ENCODE measurements at regions not wholly inside any gene's neighbourhood (a gene's known extent, or its start where the extent isn't known, plus 50 kb on each side); places are given as distances from the start of the nearest gene placed in this dataset.

GRCh38 chr2:217219164-217219520, 359.3 kb upstream of the TNP1 start:
- Histone ChIP-seq H3K36me3 (no peaks in the 10 kb centered on the region), H3K9me3 (no peaks in the 10 kb centered on the region), H3K27me3 (no peaks in the 10 kb centered on the region), H3K4me3 (no peak overlapping the region), H3K4me1 (no peaks in the 10 kb centered on the region), H3K27ac (no peak overlapping the region)
- no peak for TF ChIP-seq POLR2A (IDR thresholded peaks at IDR 0.05)
- TF ChIP-seq CTCF (IDR thresholded peaks at IDR 0.05), result no peak
- intact Hi-C loops (cut with DNase I; ENCODE audit: low total_unique reads), result no loop called here
- no peak for DNase-seq

GRCh38 chr2:217218269-217219163, 358.7 kb upstream of the TNP1 start:
- TF ChIP-seq POLR2A (IDR thresholded peaks at IDR 0.05), result no peak
- TF ChIP-seq CTCF (IDR thresholded peaks at IDR 0.05), result no peak
- Histone ChIP-seq H3K4me3 (no peak overlapping the region), H3K9me3 (no peaks in the 10 kb centered on the region), H3K4me1 (no peaks in the 10 kb centered on the region), H3K27me3 (no peaks in the 10 kb centered on the region), H3K27ac (no peak overlapping the region), H3K36me3 (no peaks in the 10 kb centered on the region)
- no peak for DNase-seq
- intact Hi-C loops (cut with DNase I; ENCODE audit: low total_unique reads), result no loop called here

- intact Hi-C loops (cut with DNase I; ENCODE audit: low total_unique reads), result no loop called here
- Histone ChIP-seq H3K27me3 (no peaks in the 10 kb centered on the region), H3K4me3 (no peak overlapping the region), H3K36me3 (no peaks in the 10 kb centered on the region), H3K4me1 (no peaks in the 10 kb centered on the region), H3K9me3 (no peaks in the 10 kb centered on the region), H3K27ac (no peak overlapping the region)
- TF ChIP-seq CTCF (IDR thresholded peaks at IDR 0.05), result no peak
- TF ChIP-seq POLR2A (IDR thresholded peaks at IDR 0.05), result no peak
- no peak for DNase-seq
Observed at GRCh38 chr2:217216982-217217381, 357.1 kb upstream of the TNP1 start.

- DNase-seq, result no peak
- H3K36me3 ChIP-seq, result no peaks in the 10 kb centered on the region
- H3K4me1 ChIP-seq, result no peaks in the 10 kb centered on the region
- H3K9me3 ChIP-seq, result no peaks in the 10 kb centered on the region
- H3K4me3 ChIP-seq, result no peak overlapping the region
- intact Hi-C loops (cut with DNase I; ENCODE audit: low total_unique reads), result no loop called here
- H3K27ac ChIP-seq, result no peak overlapping the region
- no peaks in the 10 kb centered on the region for H3K27me3 ChIP-seq
- TF ChIP-seq POLR2A (IDR thresholded peaks at IDR 0.05) (no peak), CTCF (IDR thresholded peaks at IDR 0.05) (no peak)
Observed at GRCh38 chr2:217216316-217216715, 356.5 kb upstream of the TNP1 start.

- Histone ChIP-seq H3K36me3 (no peaks in the 10 kb centered on the region), H3K27ac (no peak overlapping the region), H3K27me3 (no peaks in the 10 kb centered on the region), H3K9me3 (no peaks in the 10 kb centered on the region), H3K4me1 (no peaks in the 10 kb centered on the region), H3K4me3 (no peak overlapping the region)
- intact Hi-C loops (cut with DNase I; ENCODE audit: low total_unique reads), result no loop called here
- TF ChIP-seq CTCF (IDR thresholded peaks at IDR 0.05), result no peak
- no peak for TF ChIP-seq POLR2A (IDR thresholded peaks at IDR 0.05)
- no peak for DNase-seq
Observed at GRCh38 chr2:217215877-217216276, 356.0 kb upstream of the TNP1 start.

Measured in uterus (tissue), 3 donors.